Vagina (tissue), 2 donors: ENCODE measurements at regions not wholly inside any gene's neighbourhood (a gene's known extent, or its start where the extent isn't known, plus 50 kb on each side); places are given as distances from the start of the nearest gene placed in this dataset.

Source experiments
- DNase-seq, 2 donors: peaks; one replicate each; pipeline ENCODE4 v3.0.0-alpha.2; 2017; ENCODE audit errors: extremely low spot score in 2 of 2
- H3K27ac ChIP-seq: fragments of 200-600 bp; sonication (generic); one replicate; pipeline ENCODE4 v1.5.1; 2019
- H3K27me3 ChIP-seq: fragments of 200-600 bp; sonication (generic); one replicate; pipeline ENCODE4 v1.5.1; 2019
- H3K36me3 ChIP-seq, 2 donors: fragments of 200-600 bp; sonication (generic); one replicate each; pipeline ENCODE4 v1.5.1; 2017 to 2019
- H3K4me1 ChIP-seq: fragments of 200-600 bp; sonication (generic); one replicate; pipeline ENCODE4 v1.5.1; 2019
- H3K4me3 ChIP-seq, 2 donors: fragments of 200-600 bp; sonication (generic); 1 replicate in 1 of 2; 2 replicates in 1 of 2; pipeline ENCODE4 v1.5.1; 2016 to 2019
- H3K9me3 ChIP-seq: fragments of 200-600 bp; sonication (generic); one replicate; pipeline ENCODE4 v1.5.1; 2019
- POLR2A ChIP-seq, 2 donors: fragments of 450-650 bp; IDR thresholded peaks; one replicate each; pipeline ENCODE4 v1.6.1; 2017; ENCODE audit warnings: antibody characterized with exemption in 2 of 2, mild to moderate bottlenecking in 2 of 2, moderate library complexity in 2 of 2
- POLR2AphosphoS5 ChIP-seq, 2 donors: sonication (generic); formaldehyde crosslinking; IDR thresholded peaks; one replicate each; pipeline ENCODE4 v1.9.0; 2017; ENCODE audit warnings: antibody characterized with exemption in 2 of 2, mild to moderate bottlenecking in 2 of 2, low read depth in 1 of 2; ENCODE audit not compliant: insufficient read depth in 1 of 2
- intact Hi-C: fragments of 100-400 bp; cut with DNase I; formaldehyde crosslinking; loops from one replicate; pipeline ENCODE4 v1.15.1; 2023
- TF ChIP-seq, protein P1 (sequence below), 3 experiments: fragments of 450-650 bp in 2 of 3; fragments of 200-600 bp in 1 of 3; sonication (generic) in 1 of 3; IDR thresholded peaks; one replicate each; pipeline ENCODE4 v1.5.1; 2017 to 2019; ENCODE audit warnings: antibody characterized with exemption in 3 of 3, mild to moderate bottlenecking in 2 of 3, moderate library complexity in 2 of 3

- intact Hi-C loops: no loop called here
Observed at GRCh38 chr5:72040513-72040912, 66.8 kb upstream of the MAP1B start.

GRCh38 chr5:72041654-72042053 is 65.6 kb upstream of the MAP1B start:
- TF ChIP-seq POLR2A (IDR thresholded peaks at IDR 0.05) (no peak), POLR2AphosphoS5 (IDR thresholded peaks at IDR 0.05; ENCODE audit: insufficient read depth in 1 of 2, low read depth in 1 of 2) (no peak)
- TF ChIP-seq, protein P1, sequence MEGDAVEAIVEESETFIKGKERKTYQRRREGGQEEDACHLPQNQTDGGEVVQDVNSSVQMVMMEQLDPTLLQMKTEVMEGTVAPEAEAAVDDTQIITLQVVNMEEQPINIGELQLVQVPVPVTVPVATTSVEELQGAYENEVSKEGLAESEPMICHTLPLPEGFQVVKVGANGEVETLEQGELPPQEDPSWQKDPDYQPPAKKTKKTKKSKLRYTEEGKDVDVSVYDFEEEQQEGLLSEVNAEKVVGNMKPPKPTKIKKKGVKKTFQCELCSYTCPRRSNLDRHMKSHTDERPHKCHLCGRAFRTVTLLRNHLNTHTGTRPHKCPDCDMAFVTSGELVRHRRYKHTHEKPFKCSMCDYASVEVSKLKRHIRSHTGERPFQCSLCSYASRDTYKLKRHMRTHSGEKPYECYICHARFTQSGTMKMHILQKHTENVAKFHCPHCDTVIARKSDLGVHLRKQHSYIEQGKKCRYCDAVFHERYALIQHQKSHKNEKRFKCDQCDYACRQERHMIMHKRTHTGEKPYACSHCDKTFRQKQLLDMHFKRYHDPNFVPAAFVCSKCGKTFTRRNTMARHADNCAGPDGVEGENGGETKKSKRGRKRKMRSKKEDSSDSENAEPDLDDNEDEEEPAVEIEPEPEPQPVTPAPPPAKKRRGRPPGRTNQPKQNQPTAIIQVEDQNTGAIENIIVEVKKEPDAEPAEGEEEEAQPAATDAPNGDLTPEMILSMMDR (IDR thresholded peaks at IDR 0.05): no peak
- Histone ChIP-seq H3K9me3 (no peaks in the 10 kb centered on the region), H3K36me3 (no peaks in the 10 kb centered on the region), H3K4me1 (no peaks in the 10 kb centered on the region), H3K27ac (no peak overlapping the region), H3K4me3 (no peak overlapping the region), H3K27me3 (no peaks in the 10 kb centered on the region)
- intact Hi-C loops: no loop called here
- DNase-seq: no peak

More at GRCh38 chr5:72040513-72040912, 66.8 kb upstream of the MAP1B start:
- Histone ChIP-seq H3K27me3 (no peaks in the 10 kb centered on the region), H3K27ac (no peak overlapping the region), H3K4me3 (no peak overlapping the region), H3K4me1 (no peaks in the 10 kb centered on the region), H3K9me3 (no peaks in the 10 kb centered on the region), H3K36me3 (no peaks in the 10 kb centered on the region)
- TF ChIP-seq POLR2AphosphoS5 (IDR thresholded peaks at IDR 0.05; ENCODE audit: insufficient read depth in 1 of 2, low read depth in 1 of 2) (no peak), POLR2A (IDR thresholded peaks at IDR 0.05) (no peak)
- TF ChIP-seq, protein P1 (IDR thresholded peaks at IDR 0.05): no peak
- DNase-seq: no peak

GRCh38 chr5:72042097-72042496 is 65.2 kb upstream of the MAP1B start:
- DNase-seq: no peak
- Histone ChIP-seq H3K4me3 (no peak overlapping the region), H3K36me3 (no peaks in the 10 kb centered on the region), H3K27ac (no peak overlapping the region), H3K27me3 (no peaks in the 10 kb centered on the region), H3K4me1 (no peaks in the 10 kb centered on the region), H3K9me3 (no peaks in the 10 kb centered on the region)
- intact Hi-C loops: no loop called here
- no peak for TF ChIP-seq POLR2AphosphoS5 (IDR thresholded peaks at IDR 0.05; ENCODE audit: insufficient read depth in 1 of 2, low read depth in 1 of 2)
- no peak for TF ChIP-seq POLR2A (IDR thresholded peaks at IDR 0.05)
- TF ChIP-seq, protein P1 (IDR thresholded peaks at IDR 0.05): no peak

DNA sequence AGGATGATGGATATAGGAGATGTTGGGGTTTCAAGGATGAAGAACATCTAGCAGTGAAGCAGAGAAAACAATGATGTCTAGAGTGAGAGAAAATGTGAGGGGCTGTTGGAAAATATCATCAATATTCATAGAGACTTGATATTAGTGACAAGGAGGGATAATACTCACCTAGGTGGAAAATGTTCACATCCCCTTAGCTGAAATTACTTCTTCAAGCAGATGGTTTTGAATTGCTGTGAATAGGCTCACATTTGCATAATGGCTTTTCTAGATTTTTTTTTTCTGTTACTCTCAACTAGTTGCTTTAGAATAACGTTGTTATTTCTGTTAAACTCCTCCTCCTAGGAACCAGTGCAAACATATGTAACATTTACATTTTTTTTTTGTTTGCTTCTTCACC is 61.6 kb upstream of the MAP1B start:
- Histone ChIP-seq H3K27me3 (no peaks in the 10 kb centered on the region), H3K9me3 (no peaks in the 10 kb centered on the region), H3K27ac (no peak overlapping the region), H3K4me1 (no peaks in the 10 kb centered on the region), H3K36me3 (no peaks in the 10 kb centered on the region), H3K4me3 (no peak overlapping the region)
- no peak for DNase-seq
- intact Hi-C loops: no loop called here
- TF ChIP-seq, protein P1 (IDR thresholded peaks at IDR 0.05): no peak
- TF ChIP-seq POLR2AphosphoS5 (IDR thresholded peaks at IDR 0.05; ENCODE audit: insufficient read depth in 1 of 2, low read depth in 1 of 2): no peak
- no peak for TF ChIP-seq POLR2A (IDR thresholded peaks at IDR 0.05)

DNA sequence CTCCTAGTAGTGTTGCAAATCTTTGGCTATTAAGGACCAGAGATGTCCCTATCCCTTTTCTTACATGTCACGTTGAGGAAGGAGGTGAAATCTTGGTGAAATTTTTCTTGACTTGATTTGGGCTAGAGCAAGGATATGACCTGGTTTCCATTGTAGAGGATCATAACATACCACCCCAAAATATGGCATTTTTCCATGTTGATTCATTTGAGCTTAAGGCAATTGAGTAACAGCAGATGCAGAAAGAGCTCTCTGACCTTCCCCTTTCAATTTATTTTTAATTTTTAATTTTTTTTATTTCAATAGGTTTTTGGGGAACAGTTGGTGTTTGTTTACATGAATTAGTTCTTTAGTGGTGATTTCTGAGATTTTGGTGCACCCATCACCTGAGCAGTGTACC is 61.2 kb upstream of the MAP1B start:
- H3K4me1 ChIP-seq: no peaks in the 10 kb centered on the region
- H3K36me3 ChIP-seq: no peaks in the 10 kb centered on the region
- no peak for DNase-seq
- H3K4me3 ChIP-seq: no peak overlapping the region
- intact Hi-C loops: no loop called here
- no peaks in the 10 kb centered on the region for H3K9me3 ChIP-seq
- TF ChIP-seq POLR2AphosphoS5 (IDR thresholded peaks at IDR 0.05; ENCODE audit: insufficient read depth in 1 of 2, low read depth in 1 of 2) (no peak), POLR2A (IDR thresholded peaks at IDR 0.05) (no peak)
- TF ChIP-seq, protein P1 (IDR thresholded peaks at IDR 0.05): no peak
- H3K27me3 ChIP-seq: no peaks in the 10 kb centered on the region
- no peak overlapping the region for H3K27ac ChIP-seq
